ENCODE measurements at regions not wholly inside any gene's neighbourhood (a gene's known extent, or its start where the extent isn't known, plus 50 kb on each side); places are given as distances from the start of the nearest gene placed in this dataset.

GRCh38 chr15:47402829-47403228 is 314.5 kb upstream of the SEMA6D start:
- Histone ChIP-seq H3K4me2 (ENCODE audit: low read depth, low read length, poor library complexity, severe bottlenecking) (no peak overlapping the region), H3K27me3 (ENCODE audit: low read length) (0 out of 2 replicates have a peak, but pooled peaks cover 3% of the 10 kb centered on the region), H3K36me3 (ENCODE audit: insufficient read depth, low read length) (no peaks in the 10 kb centered on the region), H3K4me1 (ENCODE audit: low read length) (no peaks in the 10 kb centered on the region), H3K9ac (ENCODE audit: low read length) (no peak overlapping the region), H3K9me2 (replicated peaks; ENCODE audit: insufficient read depth, low read length) (no peaks in the 10 kb centered on the region), H3K79me2 (ENCODE audit: low read length) (no peaks in the 10 kb centered on the region), H4K20me1 (ENCODE audit: insufficient read depth, low read depth, low read length) (no peaks in the 10 kb centered on the region), H3K9me3 (ENCODE audit: low read length) (peaks cover 25% of the 10 kb centered on the region), H3K27ac (ENCODE audit: low read length) (no peak overlapping the region), H2AFZ (ENCODE audit: low read length) (no peak overlapping the region), H3K4me3 (ENCODE audit: low read length) (no peak overlapping the region)
- no peak for DNase-seq

- H4K20me1 ChIP-seq (ENCODE audit: insufficient read depth, low read depth, low read length), result no peaks in the 10 kb centered on the region
- no peak for DNase-seq
- H3K4me1 ChIP-seq (ENCODE audit: low read length), result no peaks in the 10 kb centered on the region
- no peak overlapping the region for H3K9ac ChIP-seq (ENCODE audit: low read length)
- H3K36me3 ChIP-seq (ENCODE audit: insufficient read depth, low read length), result no peaks in the 10 kb centered on the region
- no peaks in the 10 kb centered on the region for H3K9me2 ChIP-seq (replicated peaks; ENCODE audit: insufficient read depth, low read length)
- no peaks in the 10 kb centered on the region for H3K79me2 ChIP-seq (ENCODE audit: low read length)
- H3K27me3 ChIP-seq (ENCODE audit: low read length), result 0 out of 2 replicates have a peak, but pooled peaks cover 3% of the 10 kb centered on the region
- no peak overlapping the region for H3K4me2 ChIP-seq (ENCODE audit: low read depth, low read length, poor library complexity, severe bottlenecking)
- peaks cover 20% of the 10 kb centered on the region for H3K9me3 ChIP-seq (ENCODE audit: low read length)
- no peak overlapping the region for H3K27ac ChIP-seq (ENCODE audit: low read length)
- no peak overlapping the region for H3K4me3 ChIP-seq (ENCODE audit: low read length)
- no peak overlapping the region for H2AFZ ChIP-seq (ENCODE audit: low read length)
These were observed 312.4 kb upstream of the SEMA6D start for GRCh38 chr15:47404877-47405276.

- no peaks in the 10 kb centered on the region for H3K4me1 ChIP-seq (ENCODE audit: low read length)
- no peaks in the 10 kb centered on the region for H3K9me2 ChIP-seq (replicated peaks; ENCODE audit: insufficient read depth, low read length)
- H4K20me1 ChIP-seq (ENCODE audit: insufficient read depth, low read depth, low read length), result no peaks in the 10 kb centered on the region
- H3K4me3 ChIP-seq (ENCODE audit: low read length), result no peak overlapping the region
- H3K36me3 ChIP-seq (ENCODE audit: insufficient read depth, low read length), result no peaks in the 10 kb centered on the region
- H3K27ac ChIP-seq (ENCODE audit: low read length), result no peak overlapping the region
- no peak for DNase-seq
- 0 out of 2 replicates have a peak, but pooled peaks cover 1% of the 10 kb centered on the region for H3K27me3 ChIP-seq (ENCODE audit: low read length)
- no peaks in the 10 kb centered on the region for H3K79me2 ChIP-seq (ENCODE audit: low read length)
- H3K4me2 ChIP-seq (ENCODE audit: low read depth, low read length, poor library complexity, severe bottlenecking), result no peak overlapping the region
- peaks cover 20% of the 10 kb centered on the region for H3K9me3 ChIP-seq (ENCODE audit: low read length)
- no peak overlapping the region for H3K9ac ChIP-seq (ENCODE audit: low read length)
- no peak overlapping the region for H2AFZ ChIP-seq (ENCODE audit: low read length)
These were observed 311.7 kb upstream of the SEMA6D start for GRCh38 chr15:47405365-47406162.

- Histone ChIP-seq H3K36me3 (ENCODE audit: insufficient read depth, low read length) (no peaks in the 10 kb centered on the region), H3K4me2 (ENCODE audit: low read depth, low read length, poor library complexity, severe bottlenecking) (no peak overlapping the region)
- no peak for DNase-seq
These were observed 309.6 kb upstream of the SEMA6D start for GRCh38 chr15:47407692-47408091.

GRCh38 chr15:47409038-47409437 is 308.3 kb upstream of the SEMA6D start:
- H2AFZ ChIP-seq (ENCODE audit: low read length), result no peak overlapping the region
- no peaks in the 10 kb centered on the region for H3K27me3 ChIP-seq (ENCODE audit: low read length)
- no peak for DNase-seq
- H3K9me2 ChIP-seq (replicated peaks; ENCODE audit: insufficient read depth, low read length), result no peaks in the 10 kb centered on the region
- no peaks in the 10 kb centered on the region for H3K36me3 ChIP-seq (ENCODE audit: insufficient read depth, low read length)
- H3K79me2 ChIP-seq (ENCODE audit: low read length), result no peaks in the 10 kb centered on the region
- no peak overlapping the region for H3K4me2 ChIP-seq (ENCODE audit: low read depth, low read length, poor library complexity, severe bottlenecking)
- no peaks in the 10 kb centered on the region for H3K4me1 ChIP-seq (ENCODE audit: low read length)
- H3K4me3 ChIP-seq (ENCODE audit: low read length), result no peak overlapping the region
- no peak overlapping the region for H3K9ac ChIP-seq (ENCODE audit: low read length)
- H4K20me1 ChIP-seq (ENCODE audit: insufficient read depth, low read depth, low read length), result no peaks in the 10 kb centered on the region
- H3K9me3 ChIP-seq (ENCODE audit: low read length), result peaks cover 26% of the 10 kb centered on the region
- H3K27ac ChIP-seq (ENCODE audit: low read length), result no peak overlapping the region

More at GRCh38 chr15:47407692-47408091, 309.6 kb upstream of the SEMA6D start:
- Histone ChIP-seq H3K9me3 (ENCODE audit: low read length) (peaks cover 26% of the 10 kb centered on the region), H3K79me2 (ENCODE audit: low read length) (no peaks in the 10 kb centered on the region), H3K9ac (ENCODE audit: low read length) (no peak overlapping the region), H3K9me2 (replicated peaks; ENCODE audit: insufficient read depth, low read length) (no peaks in the 10 kb centered on the region), H2AFZ (ENCODE audit: low read length) (no peak overlapping the region), H3K27ac (ENCODE audit: low read length) (no peak overlapping the region), H4K20me1 (ENCODE audit: insufficient read depth, low read depth, low read length) (no peaks in the 10 kb centered on the region), H3K4me1 (ENCODE audit: low read length) (no peaks in the 10 kb centered on the region), H3K27me3 (ENCODE audit: low read length) (no peaks in the 10 kb centered on the region), H3K4me3 (ENCODE audit: low read length) (no peak overlapping the region)

- Histone ChIP-seq H3K4me3 (ENCODE audit: low read length) (no peak overlapping the region), H3K27me3 (ENCODE audit: low read length) (no peaks in the 10 kb centered on the region), H3K79me2 (ENCODE audit: low read length) (no peaks in the 10 kb centered on the region), H3K9ac (ENCODE audit: low read length) (no peak overlapping the region), H4K20me1 (ENCODE audit: insufficient read depth, low read depth, low read length) (no peaks in the 10 kb centered on the region), H2AFZ (ENCODE audit: low read length) (no peak overlapping the region), H3K9me3 (ENCODE audit: low read length) (peaks cover 28% of the 10 kb centered on the region), H3K36me3 (ENCODE audit: insufficient read depth, low read length) (no peaks in the 10 kb centered on the region), H3K9me2 (replicated peaks; ENCODE audit: insufficient read depth, low read length) (no peaks in the 10 kb centered on the region), H3K4me2 (ENCODE audit: low read depth, low read length, poor library complexity, severe bottlenecking) (no peak overlapping the region), H3K27ac (ENCODE audit: low read length) (no peak overlapping the region), H3K4me1 (ENCODE audit: low read length) (no peaks in the 10 kb centered on the region)
- no peak for DNase-seq
These were observed 307.7 kb upstream of the SEMA6D start for GRCh38 chr15:47409600-47409999.

- Histone ChIP-seq H4K20me1 (ENCODE audit: insufficient read depth, low read depth, low read length) (no peaks in the 10 kb centered on the region), H3K9me3 (ENCODE audit: low read length) (peaks cover 32% of the 10 kb centered on the region), H3K9ac (ENCODE audit: low read length) (no peak overlapping the region), H3K9me2 (replicated peaks; ENCODE audit: insufficient read depth, low read length) (no peaks in the 10 kb centered on the region), H3K79me2 (ENCODE audit: low read length) (no peaks in the 10 kb centered on the region), H3K27me3 (ENCODE audit: low read length) (no peaks in the 10 kb centered on the region), H3K4me2 (ENCODE audit: low read depth, low read length, poor library complexity, severe bottlenecking) (no peak overlapping the region), H2AFZ (ENCODE audit: low read length) (no peak overlapping the region), H3K4me3 (ENCODE audit: low read length) (no peak overlapping the region), H3K4me1 (ENCODE audit: low read length) (no peaks in the 10 kb centered on the region), H3K27ac (ENCODE audit: low read length) (no peak overlapping the region), H3K36me3 (ENCODE audit: insufficient read depth, low read length) (no peaks in the 10 kb centered on the region)
- no peak for DNase-seq
These were observed 307.1 kb upstream of the SEMA6D start for GRCh38 chr15:47410247-47410646.

GRCh38 chr15:47411733-47412132 is 305.6 kb upstream of the SEMA6D start:
- Histone ChIP-seq H3K9me2 (replicated peaks; ENCODE audit: insufficient read depth, low read length) (no peaks in the 10 kb centered on the region), H3K4me2 (ENCODE audit: low read depth, low read length, poor library complexity, severe bottlenecking) (no peak overlapping the region), H2AFZ (ENCODE audit: low read length) (no peak overlapping the region), H4K20me1 (ENCODE audit: insufficient read depth, low read depth, low read length) (no peaks in the 10 kb centered on the region), H3K9me3 (ENCODE audit: low read length) (peaks cover 32% of the 10 kb centered on the region), H3K4me1 (ENCODE audit: low read length) (no peaks in the 10 kb centered on the region), H3K9ac (ENCODE audit: low read length) (no peak overlapping the region), H3K27ac (ENCODE audit: low read length) (no peak overlapping the region), H3K79me2 (ENCODE audit: low read length) (no peaks in the 10 kb centered on the region), H3K36me3 (ENCODE audit: insufficient read depth, low read length) (no peaks in the 10 kb centered on the region), H3K27me3 (ENCODE audit: low read length) (no peaks in the 10 kb centered on the region), H3K4me3 (ENCODE audit: low read length) (no peak overlapping the region)
- no peak for DNase-seq
